HG03175 (cell line): ENCODE measurements at regions not wholly inside any gene's neighbourhood (a gene's known extent, or its start where the extent isn't known, plus 50 kb on each side); places are given as distances from the start of the nearest gene placed in this dataset.
"Not testable (repeated sequence)": the region's sequence is repeated elsewhere in the genome, so short reads cannot be mapped to it uniquely, and the experiment has no call there.

Experiments
- ATAC-seq: cut with Tn5 transposase; IDR thresholded peaks from one replicate; pipeline ENCODE4 v1.9.1; 2021; ENCODE audit warnings: mild to moderate bottlenecking, moderate library complexity; ENCODE audit not compliant: unreplicated experiment

GRCh38 chr14:105653921-105654320 is 127.5 kb downstream of the TMEM121 start:
- not testable (repeated sequence) for ATAC-seq

GRCh38 chr14:105659255-105659654 is 132.9 kb downstream of the TMEM121 start:
- ATAC-seq = not testable (repeated sequence)

- ATAC-seq = no peak
These were observed 133.6 kb downstream of the TMEM121 start for GRCh38 chr14:105659935-105660527.

GRCh38 chr14:105660816-105661531 is 134.6 kb downstream of the TMEM121 start:
- ATAC-seq = no peak

- not testable (repeated sequence) for ATAC-seq
These were observed 135.7 kb downstream of the TMEM121 start for GRCh38 chr14:105662043-105662442.

- ATAC-seq = not testable (repeated sequence)
These were observed 136.2 kb downstream of the TMEM121 start for GRCh38 chr14:105662592-105662991.

- ATAC-seq = not testable (repeated sequence)
These were observed 136.9 kb downstream of the TMEM121 start for GRCh38 chr14:105663323-105663722.

GRCh38 chr14:105663818-105664596 is 137.6 kb downstream of the TMEM121 start:
- not testable (repeated sequence) for ATAC-seq

GRCh38 chr14:105664691-105665090 is 138.3 kb downstream of the TMEM121 start:
- ATAC-seq = no peak

GRCh38 chr14:105665247-105665950 is 139.0 kb downstream of the TMEM121 start:
- no peak for ATAC-seq

GRCh38 chr14:105665951-105666277 is 139.5 kb downstream of the TMEM121 start:
- no peak for ATAC-seq

GRCh38 chr14:105666420-105666819 is 140.0 kb downstream of the TMEM121 start:
- ATAC-seq = no peak

GRCh38 chr14:105666991-105667662 is 140.7 kb downstream of the TMEM121 start:
- not testable (repeated sequence) for ATAC-seq

GRCh38 chr14:105667663-105668020 is 141.3 kb downstream of the TMEM121 start:
- ATAC-seq = not testable (repeated sequence)

- ATAC-seq = not testable (repeated sequence)
These were observed 141.6 kb downstream of the TMEM121 start for GRCh38 chr14:105668021-105668420.

GRCh38 chr14:105668471-105669230 is 142.3 kb downstream of the TMEM121 start:
- not testable (repeated sequence) for ATAC-seq

GRCh38 chr14:105669231-105669610 is 142.8 kb downstream of the TMEM121 start:
- not testable (repeated sequence) for ATAC-seq

GRCh38 chr14:105669646-105670045 is 143.3 kb downstream of the TMEM121 start:
- ATAC-seq = not testable (repeated sequence)

GRCh38 chr14:105672450-105673200 is 146.2 kb downstream of the TMEM121 start:
- ATAC-seq = not testable (repeated sequence)
